PC-3 (cell line): ENCODE measurements at regions not wholly inside any gene's neighbourhood (a gene's known extent, or its start where the extent isn't known, plus 50 kb on each side); places are given as distances from the start of the nearest gene placed in this dataset.

Experiments used
- CTCF ChIP-seq: fragments of 300-600 bp; sonication (generic); conservative IDR thresholded peaks from 2 replicates; pipeline ENCODE4 v1.5.1; 2017; ENCODE audit warnings: antibody characterized with exemption, low read depth, mild to moderate bottlenecking, low read length
- EZH2 ChIP-seq: fragments of 300-600 bp; sonication (generic); IDR thresholded peaks from one replicate; pipeline ENCODE4 v1.6.1; 2017; ENCODE audit warnings: antibody characterized with exemption, mild to moderate bottlenecking, low read length; ENCODE audit not compliant: unreplicated experiment

- TF ChIP-seq CTCF (no peak), EZH2 (no peak)
These were observed 336.6 kb downstream of the PREX1 start for GRCh38 chr20:48490961-48491831.
